H1 (cell line): ENCODE measurements at regions not wholly inside any gene's neighbourhood (a gene's known extent, or its start where the extent isn't known, plus 50 kb on each side); places are given as distances from the start of the nearest gene placed in this dataset.

Source experiments
- BRCA1 ChIP-seq: IDR thresholded peaks from 2 replicates; pipeline ENCODE4 v1.6.1; 2012; ENCODE audit warnings: low read depth, low read length, improper control_type of control experiment
- CHD2 ChIP-seq: IDR thresholded peaks from 2 replicates; pipeline ENCODE4 v1.6.1; 2012; ENCODE audit warnings: low read length, improper control_type of control experiment
- CREB1 ChIP-seq: IDR thresholded peaks from 2 replicates; pipeline ENCODE4 v1.6.1; 2012; ENCODE audit warnings: inconsistent platforms
- EP300 ChIP-seq, 2 experiments: IDR thresholded peaks; 1 replicate in 1 of 2; 2 replicates in 1 of 2; pipeline ENCODE4 v1.6.1; 2011 to 2012; ENCODE audit warnings: low read depth in 2 of 2, low read length in 2 of 2, mild to moderate bottlenecking in 2 of 2, borderline replicate concordance in 1 of 2, inconsistent platforms in 1 of 2, moderate library complexity in 1 of 2
- MAFK ChIP-seq: IDR thresholded peaks from 2 replicates; pipeline ENCODE4 v1.6.1; 2012; ENCODE audit warnings: low read depth, mild to moderate bottlenecking, improper control_type of control experiment, low read length
- POLR2A ChIP-seq, 2 experiments: IDR thresholded peaks; 1 replicate in 1 of 2; 2 replicates in 1 of 2; pipeline ENCODE4 v1.6.1; 2011; ENCODE audit warnings: low read depth in 2 of 2, low read length in 2 of 2, mild to moderate bottlenecking in 2 of 2; ENCODE audit errors: control extremely low read depth in 1 of 2
- RAD21 ChIP-seq, 2 experiments: IDR thresholded peaks in 1 of 2; conservative IDR thresholded peaks in 1 of 2; 2 replicates each; pipeline ENCODE4 v1.6.1; 2011; ENCODE audit warnings: low read depth in 2 of 2, low read length in 2 of 2, improper control_type of control experiment in 1 of 2, inconsistent platforms in 1 of 2, mild to moderate bottlenecking in 1 of 2, moderate library complexity in 1 of 2
- SP4 ChIP-seq: IDR thresholded peaks from 2 replicates; pipeline ENCODE4 v1.6.1; 2012; ENCODE audit warnings: low read length, inconsistent platforms
- TAF1 ChIP-seq: IDR thresholded peaks from 2 replicates; pipeline ENCODE4 v1.6.1; 2011; ENCODE audit warnings: mild to moderate bottlenecking, low read depth, low read length
- TBP ChIP-seq: IDR thresholded peaks from 2 replicates; pipeline ENCODE4 v1.6.1; 2011; ENCODE audit warnings: low read depth, low read length, improper control_type of control experiment
- TF ChIP-seq, protein P1 (sequence below): IDR thresholded peaks from 2 replicates; pipeline ENCODE4 v1.6.1; 2011; ENCODE audit warnings: low read length, improper control_type of control experiment
- TF ChIP-seq, protein P2 (sequence below), 3 experiments: IDR thresholded peaks; 1 replicate in 2 of 3; 2 replicates in 1 of 3; pipeline versions ENCODE4 v1.5.1 to v1.6.1; 2011; ENCODE audit warnings: low read length in 3 of 3, mild to moderate bottlenecking in 3 of 3, inconsistent platforms in 2 of 3, low read depth in 1 of 3, moderate library complexity in 1 of 3; ENCODE audit not compliant: insufficient read depth in 1 of 3; ENCODE audit errors: control extremely low read depth in 1 of 3
- TF ChIP-seq, protein P3 (sequence below): IDR thresholded peaks from 2 replicates; pipeline ENCODE4 v1.6.1; 2012; ENCODE audit warnings: inconsistent platforms

DNA sequence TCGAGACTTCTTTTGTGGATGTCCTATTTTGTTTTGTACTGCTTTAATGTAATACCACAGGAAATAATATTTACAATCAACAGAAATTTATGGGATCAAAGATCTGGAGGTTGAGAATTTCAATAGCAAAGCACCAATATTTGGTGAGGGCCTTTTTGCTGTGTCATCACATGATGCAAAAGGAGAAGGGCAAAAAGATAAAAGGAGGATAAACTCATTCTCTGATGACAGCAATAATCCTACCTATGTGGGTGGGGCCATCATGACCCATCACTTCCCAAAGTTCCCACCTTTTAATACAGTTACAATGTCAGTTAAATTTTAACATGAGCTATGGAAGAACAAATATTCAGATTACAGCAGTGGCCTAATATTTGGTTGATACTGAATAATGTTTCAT, 832.9 kb downstream of the OTOL1 start:
- TF ChIP-seq, protein P1, sequence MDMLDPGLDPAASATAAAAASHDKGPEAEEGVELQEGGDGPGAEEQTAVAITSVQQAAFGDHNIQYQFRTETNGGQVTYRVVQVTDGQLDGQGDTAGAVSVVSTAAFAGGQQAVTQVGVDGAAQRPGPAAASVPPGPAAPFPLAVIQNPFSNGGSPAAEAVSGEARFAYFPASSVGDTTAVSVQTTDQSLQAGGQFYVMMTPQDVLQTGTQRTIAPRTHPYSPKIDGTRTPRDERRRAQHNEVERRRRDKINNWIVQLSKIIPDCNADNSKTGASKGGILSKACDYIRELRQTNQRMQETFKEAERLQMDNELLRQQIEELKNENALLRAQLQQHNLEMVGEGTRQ = no peak
- TF ChIP-seq TBP (no peak), TAF1 (no peak), BRCA1 (no peak), SP4 (no peak), CREB1 (no peak), POLR2A (IDR thresholded peaks at IDR 0.05; ENCODE audit: control extremely low read depth in 1 of 2, low read depth in 2 of 2, low read length in 2 of 2) (no peak), RAD21 (IDR thresholded peaks at IDR 0.05 in 1 of 2, conservative IDR thresholded peaks at IDR 0.05 in 1 of 2; ENCODE audit: low read depth in 2 of 2, low read length in 2 of 2) (no peak), MAFK (0 out of 2 replicates have a peak, but pooled peaks have one; percentile 9), EP300 (IDR thresholded peaks at IDR 0.05; ENCODE audit: borderline replicate concordance in 1 of 2, low read depth in 2 of 2, low read length in 2 of 2) (no peak), CHD2 (no peak)
- TF ChIP-seq, protein P2, sequence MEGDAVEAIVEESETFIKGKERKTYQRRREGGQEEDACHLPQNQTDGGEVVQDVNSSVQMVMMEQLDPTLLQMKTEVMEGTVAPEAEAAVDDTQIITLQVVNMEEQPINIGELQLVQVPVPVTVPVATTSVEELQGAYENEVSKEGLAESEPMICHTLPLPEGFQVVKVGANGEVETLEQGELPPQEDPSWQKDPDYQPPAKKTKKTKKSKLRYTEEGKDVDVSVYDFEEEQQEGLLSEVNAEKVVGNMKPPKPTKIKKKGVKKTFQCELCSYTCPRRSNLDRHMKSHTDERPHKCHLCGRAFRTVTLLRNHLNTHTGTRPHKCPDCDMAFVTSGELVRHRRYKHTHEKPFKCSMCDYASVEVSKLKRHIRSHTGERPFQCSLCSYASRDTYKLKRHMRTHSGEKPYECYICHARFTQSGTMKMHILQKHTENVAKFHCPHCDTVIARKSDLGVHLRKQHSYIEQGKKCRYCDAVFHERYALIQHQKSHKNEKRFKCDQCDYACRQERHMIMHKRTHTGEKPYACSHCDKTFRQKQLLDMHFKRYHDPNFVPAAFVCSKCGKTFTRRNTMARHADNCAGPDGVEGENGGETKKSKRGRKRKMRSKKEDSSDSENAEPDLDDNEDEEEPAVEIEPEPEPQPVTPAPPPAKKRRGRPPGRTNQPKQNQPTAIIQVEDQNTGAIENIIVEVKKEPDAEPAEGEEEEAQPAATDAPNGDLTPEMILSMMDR (IDR thresholded peaks at IDR 0.05; ENCODE audit: control extremely low read depth in 1 of 3, insufficient read depth in 1 of 3, low read depth in 1 of 3, low read length in 3 of 3) = no peak
- TF ChIP-seq, protein P3, sequence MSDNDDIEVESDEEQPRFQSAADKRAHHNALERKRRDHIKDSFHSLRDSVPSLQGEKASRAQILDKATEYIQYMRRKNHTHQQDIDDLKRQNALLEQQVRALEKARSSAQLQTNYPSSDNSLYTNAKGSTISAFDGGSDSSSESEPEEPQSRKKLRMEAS = no peak
